Right cardiac atrium (tissue), 5 donors: ENCODE measurements at regions not wholly inside any gene's neighbourhood (a gene's known extent, or its start where the extent isn't known, plus 50 kb on each side); places are given as distances from the start of the nearest gene placed in this dataset.
"Not testable (repeated sequence)": the region's sequence is repeated elsewhere in the genome, so short reads cannot be mapped to it uniquely, and the experiment has no call there.

Experiments used
- ATAC-seq, 2 donors: fragments of 200-7000 bp; cut with Tn5 transposase; one replicate each; pipeline versions ENCODE4 v1.8.0 to v1.9.1; 2020; ENCODE audit warnings: moderate library complexity in 2 of 2, mild to moderate bottlenecking in 1 of 2
- DNase-seq, 3 donors: peaks; one replicate each; pipeline ENCODE4 v3.0.0-alpha.2; 2020
- H3K27ac ChIP-seq: one replicate; pipeline ENCODE4 v1.5.1; 2013; ENCODE audit warnings: mild to moderate bottlenecking, low read length, control low read depth, moderate library complexity
- H3K27me3 ChIP-seq: one replicate; pipeline ENCODE4 v1.6.1; 2013; ENCODE audit not compliant: control insufficient read depth, insufficient read depth
- H3K4me1 ChIP-seq: one replicate; pipeline ENCODE4 v1.6.1; 2013; ENCODE audit warnings: low read length; ENCODE audit not compliant: control insufficient read depth, insufficient read depth
- H3K4me3 ChIP-seq: one replicate; pipeline ENCODE4 v1.5.1; 2013; ENCODE audit warnings: low read length, control low read depth
- H3K9me3 ChIP-seq: one replicate; pipeline ENCODE4 v1.6.1; 2013; ENCODE audit warnings: low read length; ENCODE audit not compliant: control insufficient read depth
- WGBS: extraction: QIAGEN DNeasy Blood & Tissue Kit; methylation state at CpG from one replicate; pipeline ENCODE4 v1.1.7; 2013; 5-methylcytosine and 5-hydroxymethylcytosine counted together
- intact Hi-C, 4 donors: fragments of 100-400 bp; cut with DNase I; formaldehyde crosslinking; loops; one replicate each; pipeline versions ENCODE4 v1.11.0 to v1.14.0; 2022 to 2023
- donor health status: healthy with polysubstance abuse.
- donor health status: DM: no; HTN: yes; CAD: no.
- donor health status: DM: no; HTN: no; CAD: no.
- donor health status: DM: no; HTN: yes; CAD: no; lungs with severe emphysema.
- donor health status: DM: yes; HTN: yes; CAD: no.

- Histone ChIP-seq H3K27ac (no peak overlapping the region), H3K9me3 (no peaks in the 10 kb centered on the region), H3K4me1 (no peaks in the 10 kb centered on the region), H3K4me3 (no peak overlapping the region), H3K27me3 (no peaks in the 10 kb centered on the region)
- ATAC-seq (no peak), DNase-seq (no peak)
- intact Hi-C loops: no loop called here
Observed at GRCh38 chr2:77839102-77839501, 316.9 kb upstream of the LRRTM4 start.

- H3K27me3 ChIP-seq: no peaks in the 10 kb centered on the region
- H3K27ac ChIP-seq: no peak overlapping the region
- intact Hi-C loops: no loop called here
- H3K4me3 ChIP-seq: no peak overlapping the region
- no peaks in the 10 kb centered on the region for H3K9me3 ChIP-seq
- H3K4me1 ChIP-seq: no peaks in the 10 kb centered on the region
- no peak for ATAC-seq
- DNase-seq: no peak
Observed at GRCh38 chr2:77862120-77862519, 339.9 kb upstream of the LRRTM4 start.

- WGBS: 92% methylated on average over 4 of the region's 4 CpGs
- Histone ChIP-seq H3K9me3 (no peaks in the 10 kb centered on the region), H3K27ac (no peak overlapping the region), H3K27me3 (no peaks in the 10 kb centered on the region), H3K4me3 (no peak overlapping the region), H3K4me1 (no peaks in the 10 kb centered on the region)
- intact Hi-C loops: no loop called here
- DNase-seq: no peak
- no peak for ATAC-seq
Observed at GRCh38 chr2:77864426-77864825, 342.2 kb upstream of the LRRTM4 start.

GRCh38 chr2:77866661-77867060 is 344.5 kb upstream of the LRRTM4 start:
- no peak for ATAC-seq
- WGBS: 39% methylated on average over 3 of the region's 3 CpGs
- DNase-seq: no peak
- Histone ChIP-seq H3K9me3 (no peaks in the 10 kb centered on the region), H3K27ac (no peak overlapping the region), H3K4me3 (no peak overlapping the region), H3K27me3 (no peaks in the 10 kb centered on the region), H3K4me1 (no peaks in the 10 kb centered on the region)
- intact Hi-C loops: no loop called here

- intact Hi-C loops: no loop called here
Observed at GRCh38 chr2:77867146-77867545, 345.0 kb upstream of the LRRTM4 start.

GRCh38 chr2:77873506-77873905 is 351.3 kb upstream of the LRRTM4 start:
- Histone ChIP-seq H3K4me1 (no peaks in the 10 kb centered on the region), H3K27ac (no peak overlapping the region), H3K4me3 (no peak overlapping the region), H3K9me3 (no peaks in the 10 kb centered on the region), H3K27me3 (no peaks in the 10 kb centered on the region)
- intact Hi-C loops: no loop called here
- ATAC-seq (no peak), DNase-seq (no peak)
- WGBS: 67% methylated on average over 3 of the region's 3 CpGs

More at GRCh38 chr2:77867146-77867545, 345.0 kb upstream of the LRRTM4 start:
- no peaks in the 10 kb centered on the region for H3K4me1 ChIP-seq
- no peaks in the 10 kb centered on the region for H3K9me3 ChIP-seq
- ATAC-seq (no peak), DNase-seq (no peak)
- H3K4me3 ChIP-seq: no peak overlapping the region
- no peak overlapping the region for H3K27ac ChIP-seq
- H3K27me3 ChIP-seq: no peaks in the 10 kb centered on the region

- not testable (repeated sequence) for ATAC-seq
- 86% methylated on average over 6 of the region's 6 CpGs for WGBS
Observed at GRCh38 chr2:77900211-77900610, 378.0 kb upstream of the LRRTM4 start.

DNA sequence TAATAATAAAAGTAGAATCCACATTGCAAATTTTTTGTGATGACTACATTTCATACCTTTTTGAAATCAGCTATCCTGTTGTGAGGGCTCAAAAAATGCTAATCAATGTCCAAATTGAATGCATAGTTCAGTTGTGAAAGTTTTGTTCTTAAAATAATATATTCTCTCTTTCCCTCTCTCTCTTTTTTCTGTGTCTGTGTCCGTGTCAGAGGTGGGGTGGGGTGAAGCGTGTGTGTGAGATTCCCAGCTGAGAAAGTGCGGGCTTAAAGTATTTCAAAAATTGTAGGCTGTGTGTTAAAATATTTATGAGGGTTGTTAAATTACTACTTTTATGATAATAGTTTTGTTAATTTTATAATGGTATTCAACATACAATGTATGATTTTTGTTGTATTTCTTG is 388.0 kb upstream of the LRRTM4 start:
- no peaks in the 10 kb centered on the region for H3K9me3 ChIP-seq
- no peak overlapping the region for H3K27ac ChIP-seq
- no peaks in the 10 kb centered on the region for H3K4me1 ChIP-seq
- intact Hi-C loops: no loop called here
- H3K4me3 ChIP-seq: no peak overlapping the region
- no peaks in the 10 kb centered on the region for H3K27me3 ChIP-seq
- DNase-seq (no peak), ATAC-seq (no peak)
- WGBS: 84% methylated on average over 3 of the region's 3 CpGs

More at GRCh38 chr2:77900211-77900610, 378.0 kb upstream of the LRRTM4 start:
- intact Hi-C loops, H3K4me3 ChIP-seq, H3K27ac ChIP-seq, H3K9me3 ChIP-seq, H3K4me1 ChIP-seq, H3K27me3 ChIP-seq: not testable (repeated sequence)
- peak in 1 of 3 donors; percentile 2 for DNase-seq

- no peak for ATAC-seq
- 70% methylated on average over 3 of the region's 3 CpGs for WGBS
- Histone ChIP-seq H3K4me1 (no peaks in the 10 kb centered on the region), H3K27ac (no peak overlapping the region), H3K27me3 (no peaks in the 10 kb centered on the region), H3K9me3 (no peaks in the 10 kb centered on the region), H3K4me3 (no peak overlapping the region)
- intact Hi-C loops: no loop called here
- DNase-seq: no peak
Observed at GRCh38 chr2:77920838-77921366, 398.7 kb upstream of the LRRTM4 start.

GRCh38 chr2:77922567-77922966 is 400.4 kb upstream of the LRRTM4 start:
- DNase-seq: no peak
- 74% methylated on average over 1 of the region's 1 CpG for WGBS
- intact Hi-C loops: no loop called here

DNA sequence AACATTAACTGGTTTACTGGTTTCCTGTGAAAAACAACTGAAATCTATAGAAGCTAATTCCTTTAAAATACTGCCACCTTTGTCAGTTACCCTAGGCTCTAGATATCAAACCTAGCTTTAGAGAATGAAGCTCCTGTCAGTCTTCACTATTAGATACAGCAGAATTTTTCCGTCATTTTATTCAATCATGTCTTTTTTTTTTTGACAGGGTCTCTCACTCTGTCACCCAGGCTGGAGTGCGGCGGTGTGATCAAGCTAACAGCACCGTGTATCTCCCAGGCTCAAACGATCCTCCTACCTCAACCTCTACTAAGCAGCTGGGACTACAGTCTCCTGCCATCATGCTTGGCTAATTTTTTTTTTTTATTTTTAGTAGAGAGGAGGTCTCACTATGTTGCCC is 415.2 kb upstream of the LRRTM4 start:
- 86% methylated on average over 5 of the region's 5 CpGs for WGBS
- Histone ChIP-seq H3K27me3 (no peaks in the 10 kb centered on the region), H3K27ac (no peak overlapping the region), H3K4me3 (no peak overlapping the region), H3K4me1 (no peaks in the 10 kb centered on the region), H3K9me3 (no peaks in the 10 kb centered on the region)
- intact Hi-C loops: no loop called here
- DNase-seq (no peak), ATAC-seq (no peak)

More at GRCh38 chr2:77922567-77922966, 400.4 kb upstream of the LRRTM4 start:
- Histone ChIP-seq H3K27ac (no peak overlapping the region), H3K9me3 (no peaks in the 10 kb centered on the region), H3K4me3 (no peak overlapping the region), H3K27me3 (no peaks in the 10 kb centered on the region), H3K4me1 (no peaks in the 10 kb centered on the region)
- no peak for ATAC-seq

DNA sequence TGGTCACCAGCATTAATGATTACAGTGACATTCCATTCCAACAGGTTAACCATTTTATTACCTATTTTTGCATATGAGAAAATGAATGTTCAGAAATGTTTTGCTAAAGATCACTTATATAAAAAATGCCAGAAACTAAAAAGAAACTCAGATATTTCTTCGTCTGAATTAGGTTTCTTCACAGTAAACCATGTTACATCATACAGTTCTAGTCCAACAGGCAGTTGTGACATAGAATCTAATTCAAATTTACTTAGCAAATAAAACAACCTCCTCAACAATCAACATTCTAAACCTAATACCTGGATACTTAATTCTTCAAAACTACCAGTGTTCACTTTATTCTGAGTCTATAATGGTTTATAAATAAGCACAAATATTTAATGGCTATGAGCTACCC is 416.3 kb upstream of the LRRTM4 start:
- no peak for ATAC-seq

More for the DNA sequence above, 416.3 kb upstream of the LRRTM4 start:
- no peaks in the 10 kb centered on the region for H3K9me3 ChIP-seq
- H3K4me3 ChIP-seq: no peak overlapping the region
- no peaks in the 10 kb centered on the region for H3K4me1 ChIP-seq
- no peaks in the 10 kb centered on the region for H3K27me3 ChIP-seq
- intact Hi-C loops: no loop called here
- 52% methylated on average over 1 of the region's 1 CpG for WGBS
- H3K27ac ChIP-seq: no peak overlapping the region
- DNase-seq: no peak
